Osteocyte (in vitro differentiated cells): ENCODE measurements at regions not wholly inside any gene's neighbourhood (a gene's known extent, or its start where the extent isn't known, plus 50 kb on each side); places are given as distances from the start of the nearest gene placed in this dataset.

Experiments used
- DNase-seq: peaks from one replicate; pipeline ENCODE4 v3.0.0; 2021; ENCODE audit warnings: mixed read lengths; ENCODE audit not compliant: unreplicated experiment; ENCODE audit errors: extremely low spot score
- H3K27ac Mint-ChIP-seq: one replicate; pipeline ENCODE4 v1.8.0; 2021; ENCODE audit warnings: mild to moderate bottlenecking, mixed read lengths; ENCODE audit not compliant: unreplicated experiment
- H3K27me3 Mint-ChIP-seq: one replicate; pipeline ENCODE4 v1.8.0; 2021; ENCODE audit warnings: mixed read lengths; ENCODE audit not compliant: unreplicated experiment
- H3K36me3 Mint-ChIP-seq: one replicate; pipeline ENCODE4 v1.8.0; 2021; ENCODE audit warnings: mixed read lengths; ENCODE audit not compliant: unreplicated experiment
- H3K4me1 Mint-ChIP-seq: one replicate; pipeline ENCODE4 v1.8.0; 2021; ENCODE audit warnings: mixed read lengths; ENCODE audit not compliant: unreplicated experiment
- H3K4me3 Mint-ChIP-seq: one replicate; pipeline ENCODE4 v1.8.0; 2021; ENCODE audit warnings: mild to moderate bottlenecking, moderate library complexity, mixed read lengths; ENCODE audit not compliant: unreplicated experiment
- H3K9me3 Mint-ChIP-seq: one replicate; pipeline ENCODE4 v1.8.0; 2021; ENCODE audit warnings: mixed read lengths; ENCODE audit not compliant: unreplicated experiment
- TF ChIP-seq, protein P1 (sequence below): fragments of 200-600 bp; sonication (generic); IDR thresholded peaks from 2 replicates; pipeline ENCODE4 v1.5.0; 2021; ENCODE audit warnings: antibody characterized with exemption, mild to moderate bottlenecking, moderate library complexity

DNA sequence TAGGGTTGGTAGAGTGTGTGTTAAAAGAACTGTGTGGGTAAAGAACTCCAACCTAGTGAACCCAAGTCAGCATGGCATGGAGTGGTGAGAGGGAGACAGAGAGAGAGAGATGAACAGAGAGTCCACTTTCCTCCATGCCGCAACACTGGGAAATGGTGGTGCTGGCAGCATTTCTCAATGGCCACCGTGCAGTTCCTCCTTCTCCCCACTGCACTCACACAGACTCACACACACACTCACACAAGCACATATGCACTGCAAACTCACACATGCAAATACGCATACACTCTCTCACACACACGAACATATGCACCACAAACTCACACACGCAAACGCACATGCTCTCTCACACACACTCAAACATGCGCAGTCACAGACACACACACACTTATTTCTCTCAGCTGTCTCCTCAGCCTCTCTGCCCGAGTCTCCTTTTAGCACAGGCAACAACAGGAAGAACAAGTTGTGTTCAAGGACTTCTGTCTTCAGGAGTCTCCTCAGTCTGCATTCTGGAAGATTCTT is 66.5 kb upstream of the LY86 start:
- TF ChIP-seq, protein P1, sequence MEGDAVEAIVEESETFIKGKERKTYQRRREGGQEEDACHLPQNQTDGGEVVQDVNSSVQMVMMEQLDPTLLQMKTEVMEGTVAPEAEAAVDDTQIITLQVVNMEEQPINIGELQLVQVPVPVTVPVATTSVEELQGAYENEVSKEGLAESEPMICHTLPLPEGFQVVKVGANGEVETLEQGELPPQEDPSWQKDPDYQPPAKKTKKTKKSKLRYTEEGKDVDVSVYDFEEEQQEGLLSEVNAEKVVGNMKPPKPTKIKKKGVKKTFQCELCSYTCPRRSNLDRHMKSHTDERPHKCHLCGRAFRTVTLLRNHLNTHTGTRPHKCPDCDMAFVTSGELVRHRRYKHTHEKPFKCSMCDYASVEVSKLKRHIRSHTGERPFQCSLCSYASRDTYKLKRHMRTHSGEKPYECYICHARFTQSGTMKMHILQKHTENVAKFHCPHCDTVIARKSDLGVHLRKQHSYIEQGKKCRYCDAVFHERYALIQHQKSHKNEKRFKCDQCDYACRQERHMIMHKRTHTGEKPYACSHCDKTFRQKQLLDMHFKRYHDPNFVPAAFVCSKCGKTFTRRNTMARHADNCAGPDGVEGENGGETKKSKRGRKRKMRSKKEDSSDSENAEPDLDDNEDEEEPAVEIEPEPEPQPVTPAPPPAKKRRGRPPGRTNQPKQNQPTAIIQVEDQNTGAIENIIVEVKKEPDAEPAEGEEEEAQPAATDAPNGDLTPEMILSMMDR, result no peak
- no peaks in the 10 kb centered on the region for H3K4me1 Mint-ChIP-seq
- H3K9me3 Mint-ChIP-seq, result no peaks in the 10 kb centered on the region
- H3K27me3 Mint-ChIP-seq, result peaks cover 13% of the 10 kb centered on the region
- H3K36me3 Mint-ChIP-seq, result no peaks in the 10 kb centered on the region
- no peak overlapping the region for H3K27ac Mint-ChIP-seq
- H3K4me3 Mint-ChIP-seq, result no peak overlapping the region
- DNase-seq, result no peak

DNA sequence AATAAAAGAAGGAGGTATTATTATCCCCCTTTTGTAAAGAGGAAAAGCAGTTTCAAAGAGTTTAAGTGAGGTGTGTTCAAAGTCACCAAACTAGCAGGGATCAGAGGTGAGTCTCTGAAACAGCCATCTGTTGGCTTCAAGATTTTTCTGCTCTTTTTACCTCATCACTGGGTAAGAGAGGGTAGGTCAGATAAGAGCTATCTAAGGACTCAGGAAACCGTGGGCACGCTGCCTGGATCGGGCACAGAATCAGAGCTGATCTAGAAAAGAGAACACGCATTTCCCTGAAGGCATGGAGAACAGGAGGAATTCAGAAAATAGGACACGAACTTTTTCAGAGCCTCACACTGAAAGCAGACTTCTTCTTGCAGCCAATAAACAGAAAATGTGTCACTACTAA is 65.8 kb upstream of the LY86 start:
- TF ChIP-seq, protein P1, result no peak
- H3K4me3 Mint-ChIP-seq, result no peak overlapping the region
- no peaks in the 10 kb centered on the region for H3K9me3 Mint-ChIP-seq
- H3K4me1 Mint-ChIP-seq, result no peaks in the 10 kb centered on the region
- DNase-seq, result no peak
- no peaks in the 10 kb centered on the region for H3K36me3 Mint-ChIP-seq
- no peak overlapping the region for H3K27ac Mint-ChIP-seq
- peaks cover 13% of the 10 kb centered on the region for H3K27me3 Mint-ChIP-seq

DNA sequence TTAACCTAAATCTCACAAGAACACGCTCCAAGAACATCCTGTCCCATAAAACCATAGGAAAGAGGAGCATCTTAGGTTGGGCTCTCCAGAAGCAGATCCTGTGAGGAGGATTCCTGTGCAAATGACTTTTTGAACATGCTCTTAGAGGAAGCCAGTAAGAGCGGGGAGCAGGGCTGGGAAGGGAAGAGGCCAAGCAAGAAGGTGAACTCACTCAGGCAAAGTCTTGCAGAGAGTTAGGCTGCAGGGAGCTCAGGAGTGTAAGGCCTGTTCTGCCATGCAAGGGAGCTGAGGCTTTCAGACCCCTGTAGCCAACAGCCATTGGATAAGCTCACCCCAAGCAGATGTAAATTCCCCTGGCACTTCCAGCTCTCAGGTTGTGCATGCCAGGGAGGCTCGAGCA is 63.6 kb upstream of the LY86 start:
- Mint-ChIP-seq H3K36me3 (no peaks in the 10 kb centered on the region), H3K9me3 (no peaks in the 10 kb centered on the region), H3K4me1 (no peaks in the 10 kb centered on the region), H3K27me3 (peaks cover 13% of the 10 kb centered on the region), H3K4me3 (no peak overlapping the region), H3K27ac (no peak overlapping the region)
- TF ChIP-seq, protein P1, result no peak
- no peak for DNase-seq

DNA sequence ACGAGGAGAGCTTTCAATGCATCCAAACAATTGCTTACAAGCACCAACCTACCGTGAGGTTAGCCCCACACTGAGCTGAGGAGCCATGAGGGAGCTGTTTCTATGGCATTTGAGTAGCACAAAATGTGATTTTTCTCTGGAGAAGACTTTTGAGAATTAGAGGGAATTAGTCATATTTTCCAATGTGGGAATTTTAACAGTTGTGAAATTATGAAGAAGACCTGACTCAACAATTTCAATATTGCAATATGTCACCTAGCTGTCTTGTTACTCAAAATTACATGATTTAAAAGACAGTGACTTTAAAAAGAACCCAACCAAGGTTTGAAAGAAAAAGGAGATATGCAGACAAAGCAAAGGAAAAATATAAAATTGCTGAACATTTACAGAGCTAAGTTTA is 62.6 kb upstream of the LY86 start:
- Mint-ChIP-seq H3K27me3 (peaks cover 14% of the 10 kb centered on the region), H3K4me1 (no peaks in the 10 kb centered on the region), H3K4me3 (no peak overlapping the region), H3K9me3 (no peaks in the 10 kb centered on the region), H3K27ac (no peak overlapping the region), H3K36me3 (no peaks in the 10 kb centered on the region)
- TF ChIP-seq, protein P1, result no peak
- no peak for DNase-seq

DNA sequence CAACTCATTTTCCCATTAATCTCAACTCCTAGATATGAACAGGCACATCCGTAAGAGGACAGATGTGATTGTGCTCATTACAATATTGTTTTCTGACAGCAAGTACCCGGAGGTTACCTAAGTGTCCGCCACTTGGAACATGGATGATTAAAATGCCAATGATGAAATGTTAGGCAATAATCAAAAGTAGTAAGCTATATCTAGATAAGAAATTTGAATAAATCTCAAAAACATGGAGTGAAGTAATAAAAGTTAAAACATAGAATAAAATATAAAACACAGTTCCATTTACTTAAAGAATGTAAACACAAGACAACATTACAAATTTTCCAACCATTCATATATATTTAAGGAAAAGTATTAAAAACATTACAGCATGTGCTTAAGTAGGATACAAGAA is 59.2 kb upstream of the LY86 start:
- Mint-ChIP-seq H3K4me3 (no peak overlapping the region), H3K4me1 (no peaks in the 10 kb centered on the region), H3K9me3 (no peaks in the 10 kb centered on the region), H3K27me3 (peaks cover 12% of the 10 kb centered on the region), H3K27ac (no peak overlapping the region), H3K36me3 (no peaks in the 10 kb centered on the region)
- DNase-seq, result no peak
- TF ChIP-seq, protein P1, result no peak
